Mesothelial cell of epicardium (in vitro differentiated cells): ENCODE measurements at regions not wholly inside any gene's neighbourhood (a gene's known extent, or its start where the extent isn't known, plus 50 kb on each side); places are given as distances from the start of the nearest gene placed in this dataset.
A peak's percentile ranks its signal among the peaks of the same experiment; 100 is the strongest.
"Not testable (repeated sequence)": the region's sequence is repeated elsewhere in the genome, so short reads cannot be mapped to it uniquely, and the experiment has no call there.

Source experiments
- DNase-seq, 2 experiments: peaks; one replicate each; pipeline ENCODE4 v3.0.0; 2021; ENCODE audit warnings: low spot score in 2 of 2; ENCODE audit not compliant: unreplicated experiment in 2 of 2
- H3K27ac Mint-ChIP-seq: 2 replicates; pipeline ENCODE4 v1.8.0; 2021; ENCODE audit warnings: mixed read lengths
- H3K27me3 Mint-ChIP-seq: 2 replicates; pipeline ENCODE4 v1.8.0; 2021; ENCODE audit warnings: low read depth, mixed read lengths
- H3K36me3 Mint-ChIP-seq: 2 replicates; pipeline ENCODE4 v1.8.0; 2021; ENCODE audit warnings: mixed read lengths
- H3K4me1 Mint-ChIP-seq: 2 replicates; pipeline ENCODE4 v1.8.0; 2021; ENCODE audit warnings: mixed read lengths
- H3K4me3 Mint-ChIP-seq: 2 replicates; pipeline ENCODE4 v1.8.0; 2021; ENCODE audit warnings: mild to moderate bottlenecking, moderate library complexity, mixed read lengths
- H3K9me3 Mint-ChIP-seq: 2 replicates; pipeline ENCODE4 v1.8.0; 2021; ENCODE audit warnings: mixed read lengths
- TF ChIP-seq, protein P1 (sequence below): fragments of 200-600 bp; sonication (generic); IDR thresholded peaks from one replicate; pipeline ENCODE4 v1.5.0; 2021; ENCODE audit warnings: antibody characterized with exemption; ENCODE audit not compliant: unreplicated experiment

DNA sequence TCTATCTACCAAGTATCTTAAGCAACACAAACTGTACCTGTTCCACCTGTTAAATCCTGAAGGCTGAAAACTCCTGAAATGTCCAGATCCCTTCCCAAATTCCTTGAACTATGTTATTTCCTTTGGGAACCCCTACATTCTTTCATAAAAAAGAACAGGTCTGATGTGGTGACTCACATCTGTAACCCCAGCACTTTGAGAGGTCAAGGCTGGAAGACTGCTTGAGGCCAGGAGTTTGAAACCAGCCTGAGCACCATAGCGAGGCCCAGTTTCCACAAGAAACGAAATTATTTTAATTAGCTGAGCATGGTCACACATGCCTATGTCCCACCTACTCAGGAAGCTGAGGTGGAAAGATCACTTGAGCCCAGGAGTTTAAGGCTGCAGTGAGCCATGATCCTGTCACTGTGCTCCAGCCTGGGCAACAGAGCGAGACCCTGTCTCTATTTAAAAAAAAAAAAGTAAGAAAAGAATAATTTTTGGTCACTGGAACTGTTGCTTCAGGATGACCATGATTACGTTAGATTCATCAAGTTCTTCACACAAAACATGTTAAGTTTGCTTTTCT is 84.3 kb downstream of the PHLDA1 start:
- H3K4me1 Mint-ChIP-seq: peaks cover 26% of the 10 kb centered on the region

DNA sequence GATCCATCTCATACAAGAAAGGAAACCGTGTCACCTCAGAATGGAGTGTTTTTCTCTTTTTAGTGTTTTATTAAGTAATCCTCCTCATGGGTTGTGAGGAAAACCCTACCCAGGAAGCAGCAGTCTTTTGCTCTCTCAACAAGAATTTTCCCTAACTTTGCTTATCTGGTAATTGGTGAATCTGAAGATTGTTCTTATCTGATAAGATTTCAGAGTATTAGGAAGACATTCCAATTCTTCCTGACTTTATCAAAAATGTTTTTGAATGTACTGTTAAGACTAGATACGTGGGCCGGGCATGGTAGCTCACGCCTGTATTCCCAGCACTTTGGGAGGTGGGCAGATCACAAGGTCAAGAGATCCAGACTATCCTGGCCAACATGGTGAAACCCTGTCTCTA is 86.0 kb downstream of the PHLDA1 start:
- Mint-ChIP-seq H3K9me3 (peaks cover 4% of the 10 kb centered on the region), H3K4me1 (peaks cover 17% of the 10 kb centered on the region), H3K4me3 (no peak overlapping the region), H3K36me3 (peaks cover 3% of the 10 kb centered on the region), H3K27me3 (no peaks in the 10 kb centered on the region), H3K27ac (no peak overlapping the region)
- DNase-seq: no peak
- TF ChIP-seq, protein P1, sequence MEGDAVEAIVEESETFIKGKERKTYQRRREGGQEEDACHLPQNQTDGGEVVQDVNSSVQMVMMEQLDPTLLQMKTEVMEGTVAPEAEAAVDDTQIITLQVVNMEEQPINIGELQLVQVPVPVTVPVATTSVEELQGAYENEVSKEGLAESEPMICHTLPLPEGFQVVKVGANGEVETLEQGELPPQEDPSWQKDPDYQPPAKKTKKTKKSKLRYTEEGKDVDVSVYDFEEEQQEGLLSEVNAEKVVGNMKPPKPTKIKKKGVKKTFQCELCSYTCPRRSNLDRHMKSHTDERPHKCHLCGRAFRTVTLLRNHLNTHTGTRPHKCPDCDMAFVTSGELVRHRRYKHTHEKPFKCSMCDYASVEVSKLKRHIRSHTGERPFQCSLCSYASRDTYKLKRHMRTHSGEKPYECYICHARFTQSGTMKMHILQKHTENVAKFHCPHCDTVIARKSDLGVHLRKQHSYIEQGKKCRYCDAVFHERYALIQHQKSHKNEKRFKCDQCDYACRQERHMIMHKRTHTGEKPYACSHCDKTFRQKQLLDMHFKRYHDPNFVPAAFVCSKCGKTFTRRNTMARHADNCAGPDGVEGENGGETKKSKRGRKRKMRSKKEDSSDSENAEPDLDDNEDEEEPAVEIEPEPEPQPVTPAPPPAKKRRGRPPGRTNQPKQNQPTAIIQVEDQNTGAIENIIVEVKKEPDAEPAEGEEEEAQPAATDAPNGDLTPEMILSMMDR: no peak

More for the DNA sequence above, 84.3 kb downstream of the PHLDA1 start:
- TF ChIP-seq, protein P1: no peak
- Mint-ChIP-seq H3K9me3 (peaks cover 4% of the 10 kb centered on the region), H3K4me3 (no peak overlapping the region), H3K27ac (no peak overlapping the region), H3K36me3 (peaks cover 3% of the 10 kb centered on the region), H3K27me3 (no peaks in the 10 kb centered on the region)
- DNase-seq: no peak

DNA sequence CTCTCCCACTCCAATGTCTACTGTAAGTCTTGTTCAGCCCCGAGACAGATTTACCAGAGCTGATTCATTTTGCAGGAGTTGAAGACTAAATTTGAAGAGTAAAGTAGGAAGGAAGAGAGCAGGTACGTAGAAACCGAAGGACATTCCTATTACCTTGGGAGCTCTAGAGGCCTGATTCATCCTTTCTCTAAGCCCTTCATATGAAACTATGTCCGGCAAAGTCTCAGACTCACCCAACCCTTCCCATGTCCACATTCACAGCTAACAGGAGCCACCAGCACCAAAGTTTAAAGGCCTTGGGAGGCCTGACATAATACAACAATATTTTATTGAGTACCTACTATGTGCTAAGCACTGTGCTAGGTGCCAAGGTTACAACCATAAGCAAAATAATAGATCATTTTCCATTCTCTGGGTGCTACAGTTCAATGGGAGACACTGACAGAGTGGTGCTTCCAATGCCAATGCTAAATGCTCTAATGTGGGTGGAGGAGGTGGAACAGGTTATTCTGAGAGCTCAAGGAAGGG is 86.6 kb downstream of the PHLDA1 start:
- Mint-ChIP-seq H3K4me3 (no peak overlapping the region), H3K36me3 (peaks cover 3% of the 10 kb centered on the region), H3K4me1 (peaks cover 15% of the 10 kb centered on the region), H3K27me3 (no peaks in the 10 kb centered on the region), H3K9me3 (peaks cover 4% of the 10 kb centered on the region), H3K27ac (no peak overlapping the region)
- DNase-seq: no peak
- TF ChIP-seq, protein P1: no peak

DNA sequence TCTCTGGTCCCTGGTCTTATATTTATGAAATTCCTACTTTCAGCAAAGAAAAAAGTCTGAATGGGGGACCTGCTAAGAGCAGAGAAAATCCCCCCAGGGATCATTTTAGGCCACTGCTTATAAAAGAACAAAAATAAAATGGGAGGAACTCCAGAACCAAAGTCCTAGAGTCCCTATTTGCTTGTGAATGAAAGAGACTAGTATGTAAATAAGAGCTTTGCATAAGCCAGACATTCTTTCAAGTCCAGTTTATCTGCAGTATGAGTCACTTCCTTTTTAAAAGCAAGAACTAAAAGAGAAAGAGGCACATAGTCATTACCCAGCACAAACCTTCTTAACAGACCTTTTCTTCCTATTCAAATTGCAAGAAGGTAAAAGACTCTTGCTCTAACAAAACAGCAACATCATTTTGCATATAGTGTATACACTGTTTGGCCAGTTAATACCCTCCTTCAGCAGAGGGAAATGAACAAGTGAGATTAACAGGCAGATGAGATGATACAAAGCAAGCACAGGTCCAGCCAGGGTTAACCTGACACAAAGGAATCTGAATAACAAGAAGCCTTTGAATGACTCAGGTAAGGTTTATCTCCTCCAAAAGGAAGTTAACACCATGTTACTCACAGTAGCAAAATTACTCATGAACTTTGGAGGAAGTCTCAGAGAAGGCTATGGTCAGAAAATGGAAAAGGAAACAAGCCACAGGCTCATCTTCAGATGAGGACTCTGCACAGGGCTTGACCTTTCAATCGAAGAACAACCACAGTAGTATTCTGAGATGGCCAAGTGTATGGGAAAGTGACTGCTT is 87.3 kb downstream of the PHLDA1 start:
- Mint-ChIP-seq H3K27ac (peak overlapping the region; percentile 43), H3K36me3 (peaks cover 4% of the 10 kb centered on the region), H3K4me1 (peaks cover 14% of the 10 kb centered on the region), H3K27me3 (no peaks in the 10 kb centered on the region), H3K9me3 (peaks cover 7% of the 10 kb centered on the region), H3K4me3 (no peak overlapping the region)
- DNase-seq: no peak
- TF ChIP-seq, protein P1: no peak

DNA sequence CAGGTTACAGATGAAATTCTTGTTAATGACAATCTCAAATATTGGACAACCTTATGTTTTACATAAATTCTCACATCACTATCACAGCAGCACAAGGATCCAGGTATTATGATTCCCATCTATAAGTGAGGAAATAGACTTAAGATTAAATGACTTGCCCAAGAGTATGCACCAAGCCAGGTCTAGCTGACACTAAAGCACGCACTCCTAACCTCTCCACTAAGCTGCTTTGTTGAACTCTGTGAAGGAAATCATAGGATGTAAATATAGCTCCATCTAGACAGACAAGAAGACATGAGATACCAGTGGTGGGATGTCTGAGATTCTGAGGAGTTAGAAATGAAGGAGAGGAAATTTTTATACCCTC is 87.9 kb downstream of the PHLDA1 start:
- DNase-seq: no peak
- H3K27ac Mint-ChIP-seq: no peak overlapping the region
- peaks cover 7% of the 10 kb centered on the region for H3K9me3 Mint-ChIP-seq
- no peaks in the 10 kb centered on the region for H3K27me3 Mint-ChIP-seq
- H3K4me3 Mint-ChIP-seq: no peak overlapping the region
- TF ChIP-seq, protein P1: no peak
- H3K4me1 Mint-ChIP-seq: peaks cover 14% of the 10 kb centered on the region
- H3K36me3 Mint-ChIP-seq: peaks cover 4% of the 10 kb centered on the region

DNA sequence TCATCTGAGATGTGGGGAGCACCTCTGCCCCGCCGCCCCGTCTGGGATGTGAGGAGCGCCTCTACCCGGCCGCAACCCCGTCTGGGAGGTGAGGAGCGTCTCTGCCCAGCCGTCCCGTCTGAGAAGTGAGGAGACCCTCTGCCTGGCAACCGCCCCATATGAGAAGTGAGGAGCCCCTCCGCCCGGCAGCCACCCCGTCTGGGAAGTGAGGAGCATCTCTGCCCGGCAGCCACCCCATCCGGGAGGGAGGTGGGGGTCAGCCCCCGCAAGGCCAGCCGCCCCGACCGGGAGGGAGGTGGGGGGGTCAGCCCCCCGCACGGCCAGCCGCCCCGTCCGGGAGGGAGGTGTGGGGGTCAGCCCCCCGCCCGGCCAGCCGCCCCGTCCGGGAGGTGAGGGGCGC is 89.9 kb downstream of the PHLDA1 start:
- H3K9me3 Mint-ChIP-seq, H3K4me3 Mint-ChIP-seq, H3K27me3 Mint-ChIP-seq, H3K36me3 Mint-ChIP-seq, DNase-seq, H3K27ac Mint-ChIP-seq, H3K4me1 Mint-ChIP-seq: not testable (repeated sequence)
